Hematopoietic multipotent progenitor cell (in vitro differentiated cells): ENCODE measurements at regions not wholly inside any gene's neighbourhood (a gene's known extent, or its start where the extent isn't known, plus 50 kb on each side); places are given as distances from the start of the nearest gene placed in this dataset. TPM values are rescaled to one million over a fixed set of nuclear protein-coding genes. Genes with fewer than 3 reads are reported as not detected.

Experiments
- small RNA-seq: library from RNA; depleted of rRNA; stranded (forward); fragments of <200 nt; gene quantifications from one replicate; pipeline ENCODE3, GENCODE V24; 2012

Small RNA genes in the stretch of these regions (small RNA-seq; reads per million reads assigned to genes)
- gene RF00156, result not detected
